GM21529 (cell line): ENCODE measurements at regions not wholly inside any gene's neighbourhood (a gene's known extent, or its start where the extent isn't known, plus 50 kb on each side); places are given as distances from the start of the nearest gene placed in this dataset.
"Not testable (repeated sequence)": the region's sequence is repeated elsewhere in the genome, so short reads cannot be mapped to it uniquely, and the experiment has no call there.

ENCODE experiments used
- ATAC-seq: cut with Tn5 transposase; IDR thresholded peaks from one replicate; pipeline ENCODE4 v1.9.1; 2021; ENCODE audit not compliant: unreplicated experiment

GRCh38 chr1:238406098-238406860 is 515.6 kb upstream of the ZP4 start:
- ATAC-seq = no peak

DNA sequence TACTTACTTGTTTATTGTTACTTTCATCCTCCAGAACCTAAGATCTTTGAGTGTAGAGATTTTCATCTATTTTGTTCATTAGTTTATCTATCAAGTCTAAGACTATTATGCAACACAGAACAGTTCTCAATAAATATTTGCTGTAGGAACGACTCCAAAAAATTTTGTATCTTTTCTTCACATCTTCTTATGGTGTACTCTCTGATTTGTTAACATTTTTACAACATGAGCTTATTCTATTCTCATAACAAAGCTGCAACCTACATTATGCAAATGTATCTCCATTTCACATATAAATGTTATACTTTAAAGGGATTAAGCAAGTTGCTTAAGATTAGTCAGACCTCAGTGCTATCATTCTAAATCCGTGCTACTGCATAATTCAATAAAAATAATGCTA is 514.2 kb upstream of the ZP4 start:
- ATAC-seq = no peak

DNA sequence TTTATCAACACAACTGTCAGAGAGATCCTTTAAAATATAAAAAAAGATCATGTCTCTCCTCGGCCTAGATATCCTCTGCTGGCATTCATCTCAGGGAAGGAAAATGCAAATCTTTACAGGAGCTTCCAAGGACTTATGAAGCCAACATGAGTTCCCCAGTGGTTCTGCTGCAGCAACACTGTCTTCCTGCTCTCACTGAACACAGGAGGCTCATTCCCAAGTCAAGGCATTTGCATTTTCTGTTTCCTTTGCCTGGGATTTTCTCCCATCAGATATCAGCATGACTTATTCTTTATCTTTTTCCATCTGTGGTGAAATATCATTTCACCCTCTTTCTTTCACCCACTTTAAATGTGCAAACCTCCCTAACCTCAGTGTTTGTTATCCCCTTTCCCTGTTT is 513.8 kb upstream of the ZP4 start:
- ATAC-seq = no peak

DNA sequence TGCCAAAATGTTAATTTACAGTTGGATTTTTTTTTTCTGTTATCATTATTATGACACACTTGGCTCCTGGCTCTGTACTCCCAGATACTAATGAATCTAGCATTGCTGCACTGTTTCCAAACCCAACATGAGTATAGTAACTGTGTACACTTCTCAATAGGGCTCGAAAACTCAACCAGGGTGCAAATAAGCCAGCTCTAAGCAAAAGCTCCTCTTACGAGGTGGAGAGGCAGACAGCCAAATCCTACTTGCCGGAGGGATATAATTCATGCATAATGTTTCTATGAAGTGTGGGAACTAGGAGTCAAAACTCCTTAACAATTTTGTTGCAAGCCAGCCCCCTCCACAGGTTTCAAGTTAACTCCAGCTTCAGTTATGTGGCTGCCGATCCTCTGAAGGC is 510.4 kb upstream of the ZP4 start:
- no peak for ATAC-seq

GRCh38 chr1:238399558-238399957 is 508.8 kb upstream of the ZP4 start:
- no peak for ATAC-seq

- no peak for ATAC-seq
These were observed 505.4 kb upstream of the ZP4 start for GRCh38 chr1:238396140-238396539.

DNA sequence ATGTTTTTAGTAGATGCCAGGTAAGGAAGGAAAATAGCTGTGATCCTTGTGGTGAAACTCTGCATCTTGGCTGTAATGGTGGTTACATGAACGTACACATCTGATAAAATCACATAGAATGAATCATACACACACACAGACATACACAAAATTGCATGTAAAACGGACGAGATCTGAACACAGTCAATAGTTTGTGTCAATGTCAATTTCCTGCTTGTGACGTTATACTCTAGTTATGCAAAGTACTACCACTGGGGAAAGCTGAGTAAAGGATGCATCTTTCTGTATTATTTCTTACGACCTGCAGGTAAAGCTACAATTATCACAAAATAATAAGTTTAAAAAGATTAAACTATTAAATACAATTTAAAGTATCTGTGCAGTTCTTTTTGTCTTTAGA is 493.7 kb upstream of the ZP4 start:
- no peak for ATAC-seq

- no peak for ATAC-seq
These were observed 489.4 kb upstream of the ZP4 start for GRCh38 chr1:238380167-238380566.

GRCh38 chr1:238379446-238379845 is 488.7 kb upstream of the ZP4 start:
- not testable (repeated sequence) for ATAC-seq

DNA sequence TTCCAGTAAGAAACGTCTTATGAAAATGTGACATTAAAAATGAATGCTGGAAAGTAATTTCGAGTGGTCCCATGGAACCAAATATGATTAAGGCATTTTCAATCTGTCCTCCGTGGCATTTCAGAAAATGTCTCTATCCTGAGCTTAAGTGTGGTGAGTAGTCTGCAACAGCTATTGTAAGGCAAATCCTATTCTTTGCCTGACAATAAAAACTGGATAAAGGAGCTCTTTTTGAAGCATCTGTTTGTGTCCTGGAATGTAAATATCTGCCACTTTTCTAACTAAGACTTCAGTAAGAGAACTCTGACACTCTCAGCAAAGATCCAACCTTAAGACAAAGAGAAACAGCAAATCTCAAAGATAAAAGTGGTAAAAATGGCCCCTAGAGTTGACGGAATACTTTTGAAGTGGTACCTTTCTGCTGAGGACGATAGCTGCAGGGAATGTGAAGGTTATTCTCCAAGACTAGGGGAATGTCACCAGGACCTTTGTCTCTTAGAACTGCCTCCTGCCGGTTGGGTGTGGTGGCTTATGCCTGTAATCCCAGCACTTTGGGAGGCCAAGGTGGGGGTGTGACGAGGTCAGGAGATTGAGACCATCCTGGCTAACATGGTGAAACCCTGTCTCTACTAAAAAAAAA is 486.7 kb upstream of the ZP4 start:
- no peak for ATAC-seq

DNA sequence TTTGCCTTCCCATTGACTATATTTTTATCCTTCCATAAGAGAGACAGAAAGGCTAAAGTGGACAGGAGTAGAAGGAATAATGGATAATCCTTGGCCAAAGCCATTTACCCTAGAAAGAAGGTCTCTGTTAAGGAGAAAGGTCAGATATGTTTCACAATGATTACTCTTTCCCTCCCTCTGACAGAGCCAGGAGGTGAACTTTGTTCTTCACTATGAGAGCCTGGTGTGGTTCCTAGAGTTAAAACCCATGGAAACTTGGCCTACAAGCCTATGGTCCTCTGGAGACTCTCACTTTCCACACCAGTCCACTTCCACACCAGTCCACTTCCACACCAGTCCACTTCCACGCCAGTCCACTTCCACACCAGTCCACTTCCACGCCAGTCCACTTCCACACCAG is 479.9 kb upstream of the ZP4 start:
- ATAC-seq = no peak

DNA sequence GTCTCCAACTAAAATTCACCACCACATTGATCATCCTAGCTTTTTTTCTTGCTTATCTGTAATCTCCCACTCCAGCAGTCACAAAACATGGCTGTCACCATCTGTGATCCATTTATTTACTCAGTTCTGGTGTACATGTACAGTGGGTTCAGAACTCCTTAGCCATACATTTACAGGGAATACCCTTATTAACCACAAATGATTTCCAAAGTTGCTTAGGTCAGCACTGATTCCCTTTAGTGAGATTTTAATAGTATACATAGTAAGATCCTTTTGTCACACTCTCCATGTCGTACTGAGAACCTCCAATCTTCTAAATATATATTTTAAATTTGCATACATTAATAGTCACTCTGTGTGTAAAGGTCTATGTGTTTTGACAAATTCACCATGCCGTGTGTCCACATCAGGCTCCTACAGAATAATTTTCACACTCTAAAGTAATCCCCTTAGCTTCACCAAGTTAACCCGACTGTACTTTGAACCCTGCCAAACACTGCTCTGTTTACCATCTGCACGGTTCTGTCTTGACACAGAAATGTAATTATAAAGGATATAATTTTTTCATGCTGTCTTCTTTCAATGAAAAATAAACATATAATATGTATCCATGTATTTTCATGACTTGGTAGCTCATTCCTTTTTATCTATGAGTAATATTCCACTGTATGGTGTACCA is 473.6 kb upstream of the ZP4 start:
- no peak for ATAC-seq

GRCh38 chr1:238360474-238360873 is 469.8 kb upstream of the ZP4 start:
- ATAC-seq = no peak

GRCh38 chr1:238350471-238350870 is 459.7 kb upstream of the ZP4 start:
- ATAC-seq = no peak

DNA sequence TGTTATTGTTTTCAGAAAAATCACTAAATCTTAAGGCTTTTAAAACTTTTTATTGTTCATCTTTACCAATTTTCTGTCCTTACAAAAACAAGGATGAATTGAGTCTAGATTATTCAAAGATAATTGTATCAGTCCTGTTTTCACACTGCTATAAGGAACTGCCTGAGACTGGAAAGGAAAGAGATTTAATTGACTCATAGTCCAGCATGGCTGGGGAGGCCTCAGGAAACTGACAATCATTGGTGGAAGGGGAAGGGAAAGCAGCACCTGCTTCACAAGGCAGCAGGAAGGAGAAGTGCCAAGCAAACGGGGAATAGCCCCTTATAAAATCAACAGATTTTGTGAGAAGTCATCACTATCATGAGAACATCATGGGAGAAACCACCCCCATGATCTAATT is 455.6 kb upstream of the ZP4 start:
- ATAC-seq = no peak

DNA sequence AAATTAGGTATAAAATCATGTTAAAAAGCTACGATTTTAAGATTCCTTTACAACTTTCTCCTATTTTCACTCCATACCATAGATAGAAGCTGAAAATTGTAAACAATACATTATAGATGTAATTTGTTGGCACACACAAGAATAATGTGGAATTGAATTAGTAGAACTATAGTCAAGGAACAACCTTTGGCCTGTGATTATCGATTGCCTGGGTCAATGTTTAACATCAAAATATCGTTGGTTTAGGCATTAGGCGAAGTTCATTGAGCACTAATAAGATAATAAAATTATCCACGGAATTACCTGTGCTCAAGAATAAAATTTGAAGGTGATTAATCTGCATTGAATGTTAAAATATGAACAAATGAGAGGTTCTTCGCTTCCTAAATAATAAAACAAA is 455.1 kb upstream of the ZP4 start:
- ATAC-seq = no peak

DNA sequence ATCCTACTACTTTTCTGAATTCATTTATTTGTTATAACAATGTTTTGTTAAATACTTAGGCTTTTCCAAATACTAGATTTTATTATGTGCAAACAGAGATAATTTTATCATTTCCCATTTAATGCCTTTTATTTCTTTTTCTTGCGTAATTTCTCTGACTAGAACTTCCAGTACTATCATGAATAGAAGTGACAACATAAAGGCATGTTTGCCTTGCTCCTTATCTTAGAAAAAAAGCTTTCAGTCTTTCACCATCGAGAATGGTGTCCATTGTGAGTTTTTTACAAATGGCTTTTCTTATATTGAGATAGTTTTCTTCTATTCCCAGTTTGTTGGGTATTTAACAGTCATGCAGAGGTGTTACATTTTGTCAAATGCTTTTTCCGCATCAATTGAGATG is 453.1 kb upstream of the ZP4 start:
- no peak for ATAC-seq

- ATAC-seq = no peak
These were observed 450.7 kb upstream of the ZP4 start for GRCh38 chr1:238341395-238341794.

GRCh38 chr1:238340989-238341388 is 450.3 kb upstream of the ZP4 start:
- ATAC-seq = no peak

- ATAC-seq = no peak
These were observed 445.8 kb upstream of the ZP4 start for GRCh38 chr1:238336531-238336930.

DNA sequence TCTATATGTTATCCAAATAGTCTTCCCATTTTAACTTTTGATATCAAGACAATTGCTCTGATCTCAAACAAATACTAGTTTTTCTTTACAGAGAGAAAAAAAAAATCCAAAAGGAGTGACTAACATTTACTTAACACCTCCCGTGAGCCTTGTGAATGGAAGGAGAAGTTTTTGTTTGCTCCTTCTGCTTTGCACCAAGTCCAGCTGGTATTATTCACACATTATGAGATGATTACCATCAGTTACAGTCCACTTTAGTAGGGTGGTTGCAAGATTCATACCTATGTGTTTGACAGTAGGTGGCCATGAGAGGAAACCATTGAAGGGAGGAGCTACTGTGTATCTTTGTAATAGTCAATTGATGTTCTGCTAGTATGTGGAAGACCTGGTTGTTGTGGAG is 443.4 kb upstream of the ZP4 start:
- ATAC-seq = no peak

DNA sequence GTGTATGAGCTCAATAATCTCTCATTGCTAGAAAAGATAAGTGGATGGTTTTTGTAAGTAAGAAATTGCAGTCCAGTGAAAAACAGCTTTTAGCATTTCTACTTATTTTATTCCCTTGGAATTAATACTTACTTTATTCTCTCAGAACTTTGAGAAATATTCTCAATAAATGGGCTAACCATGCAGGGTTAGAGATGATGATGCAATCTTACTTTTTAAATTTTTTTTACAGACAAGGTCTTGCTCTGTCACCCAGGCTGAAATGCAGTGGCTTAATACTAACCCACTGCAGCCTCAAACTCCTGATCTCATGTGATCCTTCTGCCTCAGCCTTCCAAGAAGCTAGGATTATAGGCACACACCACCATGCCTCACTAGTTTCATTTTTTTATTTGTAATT is 440.8 kb upstream of the ZP4 start:
- no peak for ATAC-seq
